ENCODE measurements at regions not wholly inside any gene's neighbourhood (a gene's known extent, or its start where the extent isn't known, plus 50 kb on each side); places are given as distances from the start of the nearest gene placed in this dataset.

DNA sequence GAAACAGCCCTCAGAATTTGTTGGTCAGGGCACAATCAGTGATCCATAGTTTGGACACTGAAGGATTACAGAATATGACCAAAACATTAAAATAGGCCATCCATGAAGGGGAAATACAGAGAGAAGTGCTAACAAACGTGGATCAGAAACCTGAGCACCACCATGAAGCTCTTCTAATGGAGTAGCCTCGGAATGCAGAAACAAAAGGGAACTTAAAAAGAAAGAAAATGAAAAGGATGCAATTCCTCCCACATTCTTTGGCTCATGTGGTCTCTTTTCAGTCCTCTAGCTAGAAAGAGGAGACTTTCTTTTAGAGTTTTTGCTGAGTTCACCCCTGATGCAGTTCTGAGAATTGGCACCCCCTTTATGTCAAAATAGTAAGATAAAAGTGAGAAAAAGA, 989.8 kb upstream of the B3GALT2 start:
- Histone ChIP-seq H3K9ac (ENCODE audit: low read depth, low read length) (no peak overlapping the region), H3K4me2 (ENCODE audit: low read length) (no peak overlapping the region), H3K9me3 (replicated peaks; ENCODE audit: low read length) (no peaks in the 10 kb centered on the region), H3K4me3 (ENCODE audit: low read length) (no peak overlapping the region), H3K27me3 (ENCODE audit: control insufficient read depth, insufficient read depth, low read length) (no peaks in the 10 kb centered on the region), H3K36me3 (ENCODE audit: insufficient read depth, low read length) (no peaks in the 10 kb centered on the region), H3K4me1 (ENCODE audit: control insufficient read depth, insufficient read depth, low read length) (no peaks in the 10 kb centered on the region)

DNA sequence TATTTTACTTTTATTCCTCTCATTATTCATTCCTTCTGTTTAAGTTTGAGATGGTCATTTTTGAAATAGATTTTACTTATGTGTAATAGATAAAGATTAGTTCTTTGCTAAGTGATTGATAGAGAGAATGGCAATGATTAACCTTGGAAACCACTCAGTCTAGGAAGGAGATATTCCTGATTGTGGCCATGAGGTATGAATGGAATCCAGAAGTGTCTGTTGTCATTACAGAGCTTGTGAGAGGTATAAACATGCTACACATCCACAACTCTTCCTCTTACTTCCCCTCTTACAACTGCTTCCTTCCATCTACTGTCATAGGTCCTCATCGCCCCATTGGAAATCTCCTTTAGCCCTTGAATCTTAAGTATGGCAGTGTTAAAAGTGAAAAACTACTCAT, 988.8 kb upstream of the B3GALT2 start:
- no peaks in the 10 kb centered on the region for H3K27me3 ChIP-seq (ENCODE audit: control insufficient read depth, insufficient read depth, low read length)
- H3K4me1 ChIP-seq (ENCODE audit: control insufficient read depth, insufficient read depth, low read length): no peaks in the 10 kb centered on the region
- H3K9me3 ChIP-seq (replicated peaks; ENCODE audit: low read length): no peaks in the 10 kb centered on the region
- no peak overlapping the region for H3K4me2 ChIP-seq (ENCODE audit: low read length)
- H3K4me3 ChIP-seq (ENCODE audit: low read length): no peak overlapping the region
- no peaks in the 10 kb centered on the region for H3K36me3 ChIP-seq (ENCODE audit: insufficient read depth, low read length)
- no peak overlapping the region for H3K9ac ChIP-seq (ENCODE audit: low read depth, low read length)

DNA sequence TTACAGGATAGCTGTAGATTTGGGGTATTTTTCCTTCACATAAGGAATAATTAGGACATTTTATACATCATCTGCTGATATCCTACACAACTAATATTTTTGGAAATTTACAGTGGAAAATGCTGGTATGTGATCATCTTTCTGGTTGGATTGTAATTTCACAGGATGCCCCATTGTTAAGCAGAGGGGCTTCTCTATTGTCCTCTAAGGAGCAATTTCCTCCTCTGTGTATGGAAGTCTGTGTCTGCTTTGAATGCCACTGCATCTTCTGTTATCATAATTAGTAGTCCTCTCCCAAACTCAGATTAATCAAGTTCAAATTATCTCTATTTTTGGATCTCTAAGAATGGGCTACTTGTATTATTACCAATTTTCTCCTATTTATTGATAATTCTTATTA, 988.1 kb upstream of the B3GALT2 start:
- H3K9me3 ChIP-seq (replicated peaks; ENCODE audit: low read length): no peaks in the 10 kb centered on the region
- no peaks in the 10 kb centered on the region for H3K27me3 ChIP-seq (ENCODE audit: control insufficient read depth, insufficient read depth, low read length)

DNA sequence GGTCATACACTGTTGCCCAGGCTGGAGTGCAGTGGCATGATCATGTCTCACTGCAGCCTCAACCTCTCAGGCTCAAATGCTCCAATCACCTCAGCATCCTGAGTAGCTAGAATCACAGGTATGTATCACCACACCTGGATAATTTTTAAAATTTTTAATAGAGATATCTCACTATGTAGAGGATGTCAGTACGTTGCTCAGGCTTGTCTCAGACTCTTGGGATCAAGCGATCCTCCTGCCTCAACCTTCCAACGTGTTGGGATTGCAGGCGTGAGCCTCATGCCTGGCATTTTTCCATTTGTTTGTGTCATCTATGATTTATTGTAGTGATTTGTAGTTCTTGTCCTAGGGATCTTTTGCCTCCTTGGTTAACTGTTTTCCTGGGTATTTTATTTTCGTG, 985.2 kb upstream of the B3GALT2 start:
- peaks cover 5% of the 10 kb centered on the region for H3K9me3 ChIP-seq (replicated peaks; ENCODE audit: low read length)

More for the DNA sequence above, 988.1 kb upstream of the B3GALT2 start:
- no peak overlapping the region for H3K4me2 ChIP-seq (ENCODE audit: low read length)
- no peak overlapping the region for H3K9ac ChIP-seq (ENCODE audit: low read depth, low read length)
- no peaks in the 10 kb centered on the region for H3K4me1 ChIP-seq (ENCODE audit: control insufficient read depth, insufficient read depth, low read length)
- H3K36me3 ChIP-seq (ENCODE audit: insufficient read depth, low read length): no peaks in the 10 kb centered on the region
- no peak overlapping the region for H3K4me3 ChIP-seq (ENCODE audit: low read length)

DNA sequence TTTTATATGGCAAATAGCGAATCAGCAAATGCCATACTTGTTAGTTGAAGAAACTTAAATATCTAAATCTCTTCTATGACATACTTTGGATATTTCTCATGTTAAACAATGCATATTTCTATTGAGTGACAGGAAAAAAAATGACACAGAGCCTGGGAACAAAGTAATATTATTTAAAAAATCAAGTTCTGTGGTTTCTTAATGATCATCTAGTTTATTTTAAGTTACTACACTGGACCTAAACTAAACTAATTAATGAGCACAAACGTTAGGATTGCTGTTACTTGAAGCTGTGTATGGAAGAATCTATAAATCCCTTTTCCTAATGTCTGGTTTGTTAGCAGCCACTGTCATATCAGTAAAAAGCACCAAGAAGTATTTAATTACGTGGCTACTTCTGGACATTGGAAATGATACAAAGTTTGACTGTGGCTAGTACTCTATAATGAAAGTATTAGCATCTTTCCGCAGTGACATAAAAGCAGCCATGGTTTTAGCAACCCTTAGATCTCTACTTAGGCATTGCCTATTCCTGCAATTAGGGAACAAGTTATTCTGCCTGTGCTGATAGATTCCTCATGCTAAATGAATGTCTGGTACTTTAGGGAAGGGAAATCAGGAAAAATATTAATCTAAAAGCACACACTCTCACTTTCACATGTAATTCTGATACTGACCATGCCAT, 981.7 kb upstream of the B3GALT2 start:
- no peak overlapping the region for H3K4me2 ChIP-seq (ENCODE audit: low read length)
- peaks cover 5% of the 10 kb centered on the region for H3K9me3 ChIP-seq (replicated peaks; ENCODE audit: low read length)
- H3K4me1 ChIP-seq (ENCODE audit: control insufficient read depth, insufficient read depth, low read length): no peaks in the 10 kb centered on the region
- no peak overlapping the region for H3K9ac ChIP-seq (ENCODE audit: low read depth, low read length)
- no peaks in the 10 kb centered on the region for H3K36me3 ChIP-seq (ENCODE audit: insufficient read depth, low read length)
- no peaks in the 10 kb centered on the region for H3K27me3 ChIP-seq (ENCODE audit: control insufficient read depth, insufficient read depth, low read length)
- no peak overlapping the region for H3K4me3 ChIP-seq (ENCODE audit: low read length)

More for the DNA sequence above, 985.2 kb upstream of the B3GALT2 start:
- Histone ChIP-seq H3K36me3 (ENCODE audit: insufficient read depth, low read length) (no peaks in the 10 kb centered on the region), H3K9ac (ENCODE audit: low read depth, low read length) (no peak overlapping the region), H3K4me1 (ENCODE audit: control insufficient read depth, insufficient read depth, low read length) (no peaks in the 10 kb centered on the region), H3K4me2 (ENCODE audit: low read length) (no peak overlapping the region), H3K27me3 (ENCODE audit: control insufficient read depth, insufficient read depth, low read length) (no peaks in the 10 kb centered on the region), H3K4me3 (ENCODE audit: low read length) (no peak overlapping the region)

DNA sequence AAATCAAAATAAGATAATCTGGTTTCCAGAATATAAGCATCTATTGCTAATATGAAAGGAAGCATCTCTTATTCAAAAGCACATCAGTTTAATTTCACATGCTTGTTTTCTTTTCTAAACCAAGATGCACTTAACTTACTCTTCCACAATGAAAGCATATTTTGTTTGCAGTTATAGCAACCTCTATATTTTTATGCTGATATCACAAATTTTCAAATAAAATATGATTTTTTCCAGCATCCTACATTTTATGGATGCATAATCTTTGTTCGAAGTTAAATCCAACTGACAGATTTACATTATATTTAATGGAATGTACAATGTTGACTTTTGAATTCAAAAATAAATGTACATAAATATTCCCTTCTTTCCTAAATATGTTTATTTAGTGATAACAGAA, 978.3 kb upstream of the B3GALT2 start:
- H3K4me2 ChIP-seq (ENCODE audit: low read length): no peak overlapping the region
- no peak overlapping the region for H3K4me3 ChIP-seq (ENCODE audit: low read length)
- no peaks in the 10 kb centered on the region for H3K36me3 ChIP-seq (ENCODE audit: insufficient read depth, low read length)
- no peak overlapping the region for H3K9ac ChIP-seq (ENCODE audit: low read depth, low read length)
- H3K9me3 ChIP-seq (replicated peaks; ENCODE audit: low read length): peaks cover 5% of the 10 kb centered on the region
- no peaks in the 10 kb centered on the region for H3K4me1 ChIP-seq (ENCODE audit: control insufficient read depth, insufficient read depth, low read length)
- no peaks in the 10 kb centered on the region for H3K27me3 ChIP-seq (ENCODE audit: control insufficient read depth, insufficient read depth, low read length)

DNA sequence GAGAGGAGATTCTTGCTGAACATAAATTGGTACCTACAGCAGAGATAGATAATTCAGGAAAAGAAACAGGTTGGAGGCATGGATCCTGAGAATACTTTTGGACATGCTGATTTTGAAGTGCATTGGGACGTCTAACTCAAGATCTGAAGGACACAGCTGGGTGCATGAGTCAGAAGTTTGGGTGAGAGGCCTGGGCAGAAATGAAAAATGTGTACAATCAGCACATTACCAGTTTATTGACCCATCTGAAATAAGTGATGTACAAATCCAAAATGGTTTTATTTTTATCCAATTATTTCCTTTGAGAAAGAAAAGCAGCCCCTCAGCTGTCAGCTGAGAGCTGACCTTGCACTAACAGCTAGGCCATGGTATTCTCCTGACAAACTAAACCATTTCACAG, 975.2 kb upstream of the B3GALT2 start:
- H3K36me3 ChIP-seq (ENCODE audit: insufficient read depth, low read length): no peaks in the 10 kb centered on the region
- H3K4me3 ChIP-seq (ENCODE audit: low read length): no peak overlapping the region
- H3K4me1 ChIP-seq (ENCODE audit: control insufficient read depth, insufficient read depth, low read length): no peaks in the 10 kb centered on the region
- no peaks in the 10 kb centered on the region for H3K9me3 ChIP-seq (replicated peaks; ENCODE audit: low read length)
- no peak overlapping the region for H3K9ac ChIP-seq (ENCODE audit: low read depth, low read length)
- H3K4me2 ChIP-seq (ENCODE audit: low read length): no peak overlapping the region
- H3K27me3 ChIP-seq (ENCODE audit: control insufficient read depth, insufficient read depth, low read length): no peaks in the 10 kb centered on the region

DNA sequence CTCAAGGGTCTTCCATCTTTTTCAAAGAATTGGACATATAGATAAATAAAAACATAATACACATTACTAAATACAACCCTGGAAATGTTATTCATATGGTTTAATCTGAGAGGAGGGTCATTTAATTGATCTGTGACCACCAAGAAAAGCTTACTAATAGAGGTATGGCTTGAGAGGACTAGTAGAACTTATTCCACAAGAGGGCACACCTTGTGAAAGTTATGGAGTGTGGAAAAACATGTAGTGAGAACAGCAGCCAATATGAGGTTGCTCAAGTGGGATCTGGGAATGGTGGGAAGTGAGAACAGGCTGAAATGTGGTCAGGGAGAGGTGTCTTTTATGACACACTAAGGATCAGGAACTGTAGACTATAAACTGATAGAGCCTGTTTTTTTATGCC, 973.5 kb upstream of the B3GALT2 start:
- H3K4me2 ChIP-seq (ENCODE audit: low read length): no peak overlapping the region

DNA sequence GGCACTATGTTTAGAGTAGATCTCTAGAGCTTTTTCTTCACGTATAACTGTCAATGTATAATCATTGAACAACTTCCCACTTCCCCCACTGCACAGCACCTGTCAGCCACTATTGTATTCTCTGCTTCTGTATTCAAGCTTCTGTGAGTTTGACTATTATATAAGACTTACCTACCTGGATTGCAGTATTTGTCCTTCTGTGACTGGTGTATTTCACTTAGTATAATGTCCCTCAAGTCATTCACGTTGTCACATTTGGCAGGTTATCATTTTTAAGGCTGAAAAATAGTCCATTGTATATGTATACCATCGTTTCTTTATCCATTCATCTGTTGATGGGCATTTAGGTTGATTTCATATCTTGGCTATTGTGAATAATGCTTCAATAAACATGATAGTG, 969.5 kb upstream of the B3GALT2 start:
- no peak overlapping the region for H3K9ac ChIP-seq (ENCODE audit: low read depth, low read length)
- no peak overlapping the region for H3K4me2 ChIP-seq (ENCODE audit: low read length)
- no peaks in the 10 kb centered on the region for H3K4me1 ChIP-seq (ENCODE audit: control insufficient read depth, insufficient read depth, low read length)
- no peaks in the 10 kb centered on the region for H3K36me3 ChIP-seq (ENCODE audit: insufficient read depth, low read length)
- no peaks in the 10 kb centered on the region for H3K9me3 ChIP-seq (replicated peaks; ENCODE audit: low read length)
- no peaks in the 10 kb centered on the region for H3K27me3 ChIP-seq (ENCODE audit: control insufficient read depth, insufficient read depth, low read length)
- no peak overlapping the region for H3K4me3 ChIP-seq (ENCODE audit: low read length)

More for the DNA sequence above, 973.5 kb upstream of the B3GALT2 start:
- Histone ChIP-seq H3K4me1 (ENCODE audit: control insufficient read depth, insufficient read depth, low read length) (no peaks in the 10 kb centered on the region), H3K27me3 (ENCODE audit: control insufficient read depth, insufficient read depth, low read length) (no peaks in the 10 kb centered on the region), H3K36me3 (ENCODE audit: insufficient read depth, low read length) (no peaks in the 10 kb centered on the region), H3K4me3 (ENCODE audit: low read length) (no peak overlapping the region), H3K9ac (ENCODE audit: low read depth, low read length) (no peak overlapping the region), H3K9me3 (replicated peaks; ENCODE audit: low read length) (no peaks in the 10 kb centered on the region)

DNA sequence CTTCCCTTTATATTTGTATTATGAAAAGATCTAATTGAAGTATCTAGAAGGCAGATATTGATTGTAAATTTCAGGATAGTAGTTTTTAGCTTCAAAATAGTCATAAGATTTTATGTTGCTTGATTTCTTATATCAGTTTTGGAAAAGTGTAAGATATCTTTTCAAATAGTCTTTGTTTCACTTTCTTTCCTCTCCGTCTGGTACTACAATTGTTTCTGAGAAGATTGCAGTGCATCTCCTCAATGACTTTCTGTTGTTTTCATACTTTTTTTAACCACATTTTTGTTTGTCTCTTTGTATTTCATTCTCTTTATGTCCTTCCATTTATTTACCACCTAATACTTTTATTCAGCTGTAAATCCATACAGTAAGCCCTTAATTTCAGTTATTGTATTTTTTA, 964.6 kb upstream of the B3GALT2 start:
- no peaks in the 10 kb centered on the region for H3K36me3 ChIP-seq (ENCODE audit: insufficient read depth, low read length)
- H3K9me3 ChIP-seq (replicated peaks; ENCODE audit: low read length): no peaks in the 10 kb centered on the region
- H3K4me1 ChIP-seq (ENCODE audit: control insufficient read depth, insufficient read depth, low read length): no peaks in the 10 kb centered on the region
- H3K4me3 ChIP-seq (ENCODE audit: low read length): no peak overlapping the region
- H3K27me3 ChIP-seq (ENCODE audit: control insufficient read depth, insufficient read depth, low read length): no peaks in the 10 kb centered on the region
- H3K4me2 ChIP-seq (ENCODE audit: low read length): no peak overlapping the region
- no peak overlapping the region for H3K9ac ChIP-seq (ENCODE audit: low read depth, low read length)

DNA sequence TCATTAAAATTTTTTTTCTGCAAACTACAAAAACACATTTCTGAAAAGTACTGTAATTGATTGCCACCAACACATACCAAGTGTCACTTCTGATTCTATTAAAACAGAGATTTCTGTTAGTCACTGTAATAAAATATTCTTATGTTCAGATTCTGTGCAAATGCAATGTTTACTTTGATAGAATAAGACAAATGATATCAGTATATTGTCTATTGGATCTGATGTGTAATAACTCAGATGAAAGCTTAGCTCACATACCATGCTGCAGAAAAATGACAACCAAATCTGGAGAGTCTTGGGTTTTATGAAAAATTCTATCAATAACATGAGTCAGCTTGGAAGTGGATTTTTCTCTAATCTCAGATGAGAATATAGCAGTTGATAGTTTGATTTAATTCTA, 963.8 kb upstream of the B3GALT2 start:
- Histone ChIP-seq H3K4me2 (ENCODE audit: low read length) (no peak overlapping the region), H3K4me1 (ENCODE audit: control insufficient read depth, insufficient read depth, low read length) (no peaks in the 10 kb centered on the region), H3K9me3 (replicated peaks; ENCODE audit: low read length) (no peaks in the 10 kb centered on the region), H3K27me3 (ENCODE audit: control insufficient read depth, insufficient read depth, low read length) (no peaks in the 10 kb centered on the region), H3K9ac (ENCODE audit: low read depth, low read length) (no peak overlapping the region), H3K4me3 (ENCODE audit: low read length) (no peak overlapping the region), H3K36me3 (ENCODE audit: insufficient read depth, low read length) (no peaks in the 10 kb centered on the region)

DNA sequence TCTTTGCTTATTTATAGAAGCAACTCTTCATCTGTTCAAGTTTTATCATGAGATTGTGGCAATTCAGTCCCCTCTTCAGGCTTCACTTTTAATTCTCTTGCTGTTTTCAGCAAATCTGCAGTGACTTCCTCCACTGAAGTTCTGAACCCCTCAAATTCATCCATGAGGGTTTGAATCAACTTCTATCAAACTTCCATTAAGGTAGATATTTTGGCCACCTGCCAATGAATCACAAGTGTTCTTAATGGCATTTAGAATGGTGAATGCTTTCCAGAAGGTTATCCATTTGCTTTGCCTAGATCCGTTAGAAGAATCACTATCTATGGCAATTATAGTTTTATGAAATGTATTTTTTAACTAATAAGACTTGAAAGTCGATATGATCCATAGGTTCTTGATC, 946.7 kb upstream of the B3GALT2 start:
- H3K36me3 ChIP-seq (ENCODE audit: insufficient read depth, low read length): no peaks in the 10 kb centered on the region
- H3K4me3 ChIP-seq (ENCODE audit: low read length): no peak overlapping the region

More for the DNA sequence above, 946.7 kb upstream of the B3GALT2 start:
- Histone ChIP-seq H3K27me3 (ENCODE audit: control insufficient read depth, insufficient read depth, low read length) (no peaks in the 10 kb centered on the region), H3K4me1 (ENCODE audit: control insufficient read depth, insufficient read depth, low read length) (no peaks in the 10 kb centered on the region), H3K9ac (ENCODE audit: low read depth, low read length) (no peak overlapping the region), H3K4me2 (ENCODE audit: low read length) (no peak overlapping the region), H3K9me3 (replicated peaks; ENCODE audit: low read length) (no peaks in the 10 kb centered on the region)

Data from skeletal muscle satellite cell (primary cell).